NCI-H2081 (cell line): ENCODE measurements at regions not wholly inside any gene's neighbourhood (a gene's known extent, or its start where the extent isn't known, plus 50 kb on each side); places are given as distances from the start of the nearest gene placed in this dataset.

Experiments
- DNase-seq, 2 experiments: peaks; one replicate each; lab custom pipeline; 2025; lab: John Stamatoyannopoulos, UW

DNA sequence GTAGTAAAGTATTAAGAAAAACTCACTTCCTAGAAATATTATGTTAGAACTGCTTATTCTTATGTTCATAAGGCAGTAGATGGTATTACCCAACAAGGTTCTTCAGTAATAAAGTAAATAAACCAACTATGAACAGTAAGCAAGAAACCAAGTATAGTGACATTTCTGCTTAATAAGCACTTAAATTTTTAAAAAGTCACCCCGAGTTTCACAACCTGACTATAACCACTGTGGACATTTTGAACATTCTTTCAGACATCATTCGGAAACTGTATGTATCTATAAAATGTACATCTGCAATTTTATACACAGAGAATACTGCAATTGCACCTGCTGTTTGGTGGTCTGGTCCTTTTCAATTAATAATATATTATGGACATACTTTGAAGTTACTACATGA, 1073.6 kb downstream of the XPNPEP1 start:
- DNase-seq = no peak

DNA sequence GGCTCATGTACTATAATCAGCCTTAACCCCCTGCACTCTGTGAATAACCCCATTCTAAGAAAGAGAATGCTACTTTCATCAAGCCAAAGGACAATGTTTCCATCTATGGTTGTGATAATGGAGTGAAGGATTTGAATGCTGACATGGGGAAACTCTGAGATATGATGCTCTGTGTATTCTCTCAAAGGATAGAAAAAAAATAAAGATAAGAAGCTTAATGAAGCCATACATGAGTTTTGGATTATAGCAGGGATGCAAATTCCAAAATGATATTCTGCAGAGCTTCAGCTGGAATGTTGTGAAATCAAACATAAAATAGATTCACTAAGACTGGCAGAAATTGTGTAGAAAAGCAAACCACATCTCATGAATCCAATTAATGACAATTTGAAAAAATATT, 1074.1 kb downstream of the XPNPEP1 start:
- no peak for DNase-seq

DNA sequence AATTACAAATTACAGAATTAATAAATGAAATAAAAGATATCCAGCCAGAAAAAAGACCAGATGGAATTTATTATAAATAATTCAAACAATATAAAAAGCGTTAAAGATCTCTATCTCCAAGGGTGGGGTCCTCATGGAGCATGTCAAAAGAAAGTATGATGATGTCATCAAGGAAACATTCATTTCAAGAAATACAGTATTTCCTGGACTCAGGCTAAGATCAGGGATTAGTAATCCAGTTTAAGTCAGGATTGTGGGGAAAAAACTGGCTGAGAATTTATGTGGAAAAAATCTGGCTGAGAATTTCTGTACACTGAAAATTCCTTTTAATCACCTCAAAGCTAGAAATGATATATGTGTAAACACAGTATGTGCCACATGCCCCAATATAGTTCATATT, 1075.3 kb downstream of the XPNPEP1 start:
- no peak for DNase-seq

DNA sequence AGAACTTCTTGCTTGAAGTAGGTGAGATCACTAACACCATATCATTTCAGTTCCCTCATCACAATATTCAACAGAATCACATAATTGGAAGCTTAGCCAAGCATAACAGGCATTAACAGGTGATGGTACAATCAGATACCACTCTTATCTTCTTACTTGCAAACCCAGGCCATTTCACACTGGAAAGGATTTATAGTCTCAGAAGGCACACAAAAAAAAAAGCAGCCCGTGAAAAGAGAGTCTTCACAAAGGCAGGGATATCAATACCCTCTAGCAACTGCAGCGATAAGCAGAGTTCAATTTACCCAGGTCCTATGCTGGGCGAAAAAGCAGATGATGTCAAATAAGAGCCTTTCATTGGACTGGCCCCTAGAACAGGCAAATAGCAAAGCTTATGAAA, 1082.4 kb downstream of the XPNPEP1 start:
- no peak for DNase-seq

DNA sequence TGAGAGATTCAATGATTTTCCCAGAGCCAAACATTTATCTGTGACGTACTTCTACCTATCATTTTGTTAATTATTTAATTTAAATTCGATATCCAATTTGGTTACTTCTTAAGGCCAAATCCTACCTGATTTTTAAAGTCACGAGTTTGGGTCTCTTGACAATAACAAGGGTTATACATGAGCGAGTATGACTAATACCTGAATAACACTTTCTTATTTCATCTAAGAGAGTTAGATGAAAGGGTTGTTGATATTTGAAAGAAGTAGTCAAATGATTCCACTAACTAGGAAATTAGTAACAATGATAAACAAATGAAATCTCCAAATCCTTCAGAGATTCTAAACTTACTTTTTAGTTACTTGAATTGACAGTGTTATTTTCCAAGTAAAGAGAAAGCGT, 1086.9 kb downstream of the XPNPEP1 start:
- no peak for DNase-seq

DNA sequence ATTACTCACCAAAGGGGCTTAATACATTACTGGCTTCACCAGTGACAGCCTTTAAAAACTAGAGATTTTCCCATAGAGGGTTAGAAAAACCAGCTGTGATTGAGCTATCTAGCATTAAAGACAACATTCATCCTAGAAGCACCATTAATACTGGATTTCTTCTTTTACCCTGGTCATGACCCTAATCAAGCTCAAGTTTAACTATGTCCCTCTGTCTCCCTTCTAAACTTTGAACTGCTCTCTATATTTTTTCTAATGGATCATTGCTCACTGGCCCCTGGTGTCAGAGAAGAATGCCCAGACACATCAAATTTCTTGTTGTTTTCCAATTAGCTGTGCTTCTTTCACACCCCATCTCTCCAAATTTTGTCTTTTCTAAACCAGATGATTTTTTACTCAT, 1101.3 kb downstream of the XPNPEP1 start:
- DNase-seq = no peak

DNA sequence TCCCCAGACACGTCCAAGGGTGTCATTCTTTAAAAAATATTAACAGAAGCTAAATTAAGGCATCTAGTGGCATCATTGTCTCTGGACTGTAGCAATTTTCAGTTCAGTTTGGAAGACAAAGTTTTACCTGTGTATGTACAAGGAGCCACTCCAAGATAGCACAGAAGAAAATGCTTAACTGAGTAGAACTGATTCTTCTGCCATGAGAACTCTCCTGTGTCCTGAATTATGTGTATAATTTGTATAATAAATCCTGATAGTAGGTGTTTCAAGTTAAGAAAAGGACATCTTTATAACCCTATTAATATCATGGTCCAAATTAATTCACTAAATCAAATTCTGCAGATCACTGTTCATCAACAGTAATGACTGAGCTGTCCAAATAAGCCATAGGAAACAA, 1104.0 kb downstream of the XPNPEP1 start:
- DNase-seq = no peak

DNA sequence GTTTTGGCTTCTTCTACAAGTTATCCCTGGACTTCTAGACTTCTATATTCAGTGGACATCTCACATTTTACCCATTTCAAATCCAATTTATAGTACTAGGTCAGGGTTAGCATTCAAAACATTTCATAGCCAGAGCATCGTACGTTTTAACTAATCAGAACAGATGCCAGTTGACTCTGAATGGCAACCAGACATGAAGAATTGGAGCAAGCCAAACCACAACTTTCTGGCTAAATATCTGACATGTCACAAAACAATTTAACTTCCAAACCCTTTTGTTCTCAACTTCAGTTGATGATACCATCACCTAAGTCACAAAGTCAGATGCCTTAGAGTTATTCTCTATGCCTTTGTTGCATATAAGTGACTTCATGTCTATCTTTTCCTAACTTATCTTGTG, 1105.7 kb downstream of the XPNPEP1 start:
- DNase-seq = no peak

DNA sequence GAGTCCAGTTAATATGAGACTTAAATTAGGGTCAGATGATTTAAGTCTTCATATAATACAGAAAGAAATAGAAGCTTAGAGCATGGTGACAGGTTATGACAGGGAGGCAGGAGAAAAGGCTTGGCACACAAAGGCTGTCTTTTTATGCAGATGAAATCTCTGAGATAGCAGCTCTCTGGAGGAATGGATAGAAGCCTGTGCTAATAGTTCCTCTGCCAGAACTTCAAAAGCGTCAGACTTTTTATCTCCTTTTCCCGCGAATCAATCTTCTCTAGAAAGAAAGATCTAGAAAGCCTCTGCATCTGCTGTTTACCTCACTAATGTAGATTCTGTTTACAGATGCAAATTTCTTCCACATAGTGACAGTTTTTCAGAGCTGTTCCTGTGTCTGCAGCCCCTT, 1106.2 kb downstream of the XPNPEP1 start:
- DNase-seq = no peak

DNA sequence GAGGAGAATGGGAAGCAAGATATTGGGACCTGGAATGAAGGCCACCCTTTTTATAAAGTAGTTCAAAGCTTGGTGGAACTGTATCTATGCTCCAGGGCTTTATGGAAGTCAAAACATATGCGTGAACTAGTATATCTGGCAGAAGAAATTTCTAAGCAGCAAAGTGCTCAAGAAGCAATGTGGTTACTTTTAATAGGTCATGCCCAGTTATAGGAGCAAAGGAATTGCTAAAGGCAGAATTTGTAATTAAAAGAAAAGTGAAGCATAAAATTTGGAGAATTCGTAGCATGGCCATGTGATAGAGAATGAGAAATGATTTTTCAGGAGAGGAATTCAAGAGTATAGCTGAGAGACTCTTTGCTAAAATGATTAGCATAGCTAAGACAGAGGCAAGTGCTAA, 1110.4 kb downstream of the XPNPEP1 start:
- DNase-seq = no peak

DNA sequence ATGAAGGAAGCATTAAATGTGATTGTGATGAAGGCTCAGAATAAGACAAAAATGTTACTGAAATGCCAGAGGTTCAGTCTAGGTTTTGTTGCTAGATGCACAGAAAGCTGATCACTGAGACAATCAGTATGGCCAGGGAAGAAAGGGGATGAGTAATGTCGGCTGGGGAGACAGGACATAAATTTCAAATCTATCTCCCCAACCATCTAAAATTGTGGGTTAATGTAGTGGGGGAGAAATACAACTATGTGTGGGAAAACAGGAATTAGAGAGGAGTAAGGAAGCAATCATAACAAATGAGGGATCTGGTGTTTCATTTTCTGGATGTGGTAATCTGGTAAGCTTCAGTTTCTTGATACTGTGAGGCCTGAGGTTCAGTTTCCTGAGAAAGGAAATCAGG, 1111.0 kb downstream of the XPNPEP1 start:
- no peak for DNase-seq

DNA sequence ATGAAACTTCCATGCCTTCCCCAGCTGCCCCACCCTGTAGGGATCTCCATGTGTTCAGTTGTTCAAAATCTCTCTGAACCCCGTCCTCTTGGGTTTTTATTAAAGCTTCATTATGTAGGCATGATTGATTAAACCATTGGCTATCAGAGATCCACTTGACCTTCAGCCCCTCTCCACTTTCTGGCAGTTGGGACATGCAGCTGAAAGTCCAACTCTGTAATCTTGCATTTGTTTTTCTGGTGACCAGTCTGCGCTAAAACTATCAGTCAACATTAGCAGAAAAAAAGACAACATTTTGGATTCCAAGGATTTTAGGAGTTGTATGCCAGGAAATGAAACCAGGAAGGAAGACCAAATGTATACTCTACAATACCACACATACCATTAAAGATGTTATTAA, 1115.1 kb downstream of the XPNPEP1 start:
- no peak for DNase-seq

DNA sequence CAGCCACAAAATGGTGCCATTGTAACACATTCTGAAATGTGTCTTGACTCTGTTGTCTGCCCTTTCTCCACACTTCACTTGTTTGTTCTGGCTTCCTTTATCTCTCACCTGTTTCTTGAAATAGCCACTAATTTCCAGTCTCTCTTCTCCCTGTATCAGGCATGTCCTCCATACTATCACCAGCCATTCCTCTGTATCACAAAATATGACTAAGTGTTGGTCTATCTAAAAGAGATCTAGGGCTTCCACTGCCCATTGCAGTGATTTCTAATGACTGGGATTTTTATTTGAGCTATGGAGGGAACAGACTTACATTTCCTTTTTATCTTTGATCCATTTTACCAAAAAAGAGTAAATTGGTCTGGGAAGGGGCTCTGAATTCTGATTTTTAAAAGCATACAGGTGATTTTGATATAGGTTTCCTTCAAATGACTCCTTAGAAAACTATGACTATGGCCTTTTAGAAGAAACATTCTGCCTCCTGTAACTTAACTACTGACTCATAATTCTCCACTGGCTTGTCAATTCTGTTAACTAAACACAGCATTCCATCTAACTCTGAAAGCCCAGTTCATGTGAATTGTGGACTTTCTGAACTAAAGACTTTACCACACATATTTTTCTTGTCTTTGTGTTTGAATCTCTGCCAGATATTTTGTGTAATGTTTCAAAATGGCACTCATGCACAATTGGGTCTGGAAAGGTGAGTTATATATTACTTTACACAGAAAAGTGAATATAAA, 1121.4 kb downstream of the XPNPEP1 start:
- DNase-seq = no peak

DNA sequence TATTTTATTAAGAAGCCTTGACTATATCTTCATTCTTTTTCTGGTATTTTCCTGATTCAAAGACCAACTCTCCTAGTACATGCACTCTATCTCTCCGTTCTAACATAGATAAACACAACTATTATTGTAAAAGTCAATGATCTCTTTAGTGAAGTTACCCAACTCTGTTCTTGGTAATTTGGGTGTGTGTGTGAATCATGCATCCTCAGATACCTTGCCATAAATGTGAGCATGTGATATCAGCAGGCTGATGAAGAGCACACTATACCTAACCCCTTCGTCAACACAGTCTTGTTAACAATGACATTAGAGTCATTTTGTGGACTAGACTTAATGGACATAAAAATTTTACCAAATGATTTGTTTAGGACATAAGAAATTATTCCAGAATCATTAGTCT, 1122.1 kb downstream of the XPNPEP1 start:
- no peak for DNase-seq

DNA sequence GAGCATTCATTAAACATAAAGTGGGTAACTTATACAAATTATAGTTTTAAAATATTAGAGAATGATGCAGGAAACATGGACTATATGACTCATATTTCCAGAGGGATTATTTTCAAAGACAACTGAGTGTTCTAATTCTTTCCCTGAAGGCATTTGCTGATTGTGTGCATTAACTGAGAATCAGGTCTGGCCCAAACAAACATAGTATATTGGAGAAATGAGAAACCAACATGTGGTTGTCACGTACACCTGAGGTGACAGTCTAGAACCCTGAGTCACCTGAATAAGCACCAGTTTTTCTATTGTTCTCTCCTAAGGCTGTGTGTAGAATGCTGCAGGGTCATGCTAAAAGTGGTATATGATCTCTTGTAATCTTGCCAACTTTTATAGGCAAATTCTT, 1125.7 kb downstream of the XPNPEP1 start:
- DNase-seq = no peak

DNA sequence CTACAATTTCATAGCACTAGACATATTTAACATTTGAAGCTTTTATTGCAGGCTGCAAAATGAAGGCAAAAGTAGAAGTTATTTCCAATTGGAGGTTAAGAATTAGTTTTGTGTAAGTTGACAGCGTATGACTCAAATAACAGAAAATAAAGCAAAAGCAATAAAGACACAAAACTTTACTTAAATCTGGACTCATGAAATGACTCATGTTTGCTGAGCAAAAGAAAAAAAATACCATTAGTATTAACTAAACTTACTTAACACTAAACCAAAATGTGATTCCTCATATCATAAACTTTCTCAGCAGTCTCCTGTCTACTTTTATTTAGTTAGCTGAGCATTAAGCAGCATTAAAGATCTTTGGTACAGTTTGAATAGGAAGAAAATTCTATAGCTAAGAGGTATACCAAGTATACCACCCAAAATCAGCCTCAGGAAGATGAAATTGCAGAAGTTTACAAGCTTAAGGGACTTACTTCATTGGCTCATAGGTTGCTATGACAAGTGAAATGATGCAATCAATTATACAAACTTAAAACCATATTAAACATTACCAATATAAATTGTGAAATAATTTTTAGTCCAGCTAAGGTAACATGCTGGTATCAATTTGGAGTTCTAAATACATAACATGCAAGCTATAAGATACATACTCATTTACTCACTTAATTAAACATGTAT, 1131.4 kb downstream of the XPNPEP1 start:
- DNase-seq = no peak

DNA sequence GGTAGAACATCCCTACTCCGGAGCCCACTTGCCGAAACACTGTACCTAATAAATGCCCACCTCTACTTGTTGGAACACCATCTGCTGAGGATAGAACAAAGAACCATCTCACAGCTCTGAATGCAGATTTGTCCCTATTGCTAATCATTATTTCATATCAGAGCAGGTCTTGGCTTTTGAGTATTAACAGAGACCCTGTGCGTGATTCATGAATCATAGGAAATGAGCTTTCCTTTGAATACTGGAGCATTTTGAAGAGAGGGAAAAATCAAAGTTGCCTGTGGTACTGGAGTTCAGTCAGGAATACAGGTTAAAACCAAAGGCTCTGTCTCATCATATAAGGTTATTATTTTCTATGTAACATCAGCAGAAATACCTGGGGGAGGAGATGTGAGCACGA, 1132.3 kb downstream of the XPNPEP1 start:
- no peak for DNase-seq

DNA sequence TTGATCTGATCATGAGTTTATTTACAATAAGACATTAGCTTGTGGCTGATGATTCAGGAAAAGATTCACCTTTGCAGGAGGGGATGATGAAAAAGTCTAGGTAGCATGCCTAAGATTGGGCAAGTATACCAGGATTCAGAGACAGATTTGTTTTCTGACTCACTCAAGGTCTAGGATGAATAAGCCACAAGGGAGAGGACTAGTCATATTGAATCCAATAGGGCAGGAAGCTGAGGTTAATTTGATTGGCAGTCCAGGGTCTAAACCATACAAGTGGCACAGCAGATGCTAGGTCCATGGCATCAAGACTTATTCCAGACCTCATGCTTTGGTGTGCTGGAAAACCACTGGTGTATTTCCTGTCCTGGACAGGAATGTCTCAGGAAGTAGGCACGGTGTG, 1133.4 kb downstream of the XPNPEP1 start:
- DNase-seq = no peak

DNA sequence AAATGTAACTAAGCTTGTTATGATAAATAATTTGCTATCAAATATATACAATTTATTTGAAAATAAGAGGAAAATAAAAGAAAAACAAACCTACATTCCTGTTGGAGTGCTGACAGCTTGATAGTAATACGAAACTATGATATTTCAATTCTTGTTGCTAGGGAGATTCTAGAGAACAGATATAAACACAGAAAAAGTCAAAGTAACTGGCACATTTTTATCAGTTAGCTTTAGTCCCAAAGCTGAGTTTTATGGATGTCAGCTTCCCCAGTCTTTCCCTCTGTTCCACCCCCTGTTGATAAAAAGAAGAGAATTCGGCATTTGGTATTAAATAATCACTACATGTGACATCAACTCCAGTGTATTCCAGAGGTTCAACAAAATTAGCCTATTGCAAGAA, 1134.0 kb downstream of the XPNPEP1 start:
- no peak for DNase-seq

DNA sequence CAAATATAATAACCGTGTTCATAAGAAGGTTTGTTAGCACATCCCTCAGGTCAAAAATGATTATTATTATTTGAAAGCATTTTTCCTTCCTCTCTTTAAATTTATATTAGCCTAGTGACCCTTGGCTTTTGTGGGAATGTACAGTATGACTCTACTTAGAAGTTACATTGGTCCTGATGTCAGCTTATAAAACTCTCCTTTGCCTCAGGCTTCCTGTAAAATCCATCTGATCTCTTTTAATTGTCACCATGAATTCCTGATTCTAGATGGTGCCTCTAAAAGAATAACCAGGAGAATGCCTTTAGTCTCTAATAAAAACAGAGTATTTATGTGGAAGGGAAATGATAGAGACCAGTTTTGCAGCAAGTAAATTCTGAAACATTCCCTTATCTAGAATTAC, 1134.4 kb downstream of the XPNPEP1 start:
- no peak for DNase-seq

DNA sequence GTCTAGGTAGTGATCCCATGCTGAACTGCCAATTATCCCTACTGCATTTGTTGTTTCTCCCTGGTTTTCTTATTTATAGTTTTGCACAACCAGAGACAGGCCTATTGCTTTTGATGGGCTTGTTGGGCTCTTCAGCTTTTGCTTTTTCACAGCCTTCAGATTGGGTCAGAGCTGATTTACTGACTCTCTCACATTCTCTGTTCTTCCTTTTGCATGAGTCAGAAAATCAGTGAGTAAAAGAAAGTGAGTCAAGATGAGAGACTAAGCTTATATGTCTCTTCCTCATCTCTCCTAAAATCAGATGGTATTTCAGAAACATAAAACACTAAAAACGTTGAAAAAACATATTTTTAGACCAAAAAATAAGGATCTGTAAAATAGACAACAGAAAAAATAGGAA, 1135.4 kb downstream of the XPNPEP1 start:
- no peak for DNase-seq

DNA sequence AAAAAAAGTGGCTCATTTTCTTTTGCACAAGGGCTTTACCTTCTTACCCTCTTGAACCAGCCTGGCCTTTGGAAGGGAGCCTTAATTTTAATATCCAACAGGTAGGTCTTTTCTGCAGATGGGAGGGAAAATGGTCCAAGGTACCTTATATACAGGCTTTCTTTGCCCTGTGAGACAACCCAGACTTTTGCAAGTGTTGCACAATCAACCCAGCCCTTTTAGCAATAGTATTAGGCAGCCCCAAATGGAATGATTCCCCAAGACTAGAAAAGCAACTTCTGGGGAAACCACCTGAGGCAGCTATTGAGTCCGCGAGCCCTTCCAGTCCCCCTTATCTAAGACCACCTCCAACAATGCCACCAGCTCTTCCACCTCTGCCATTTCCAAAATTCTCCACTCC, 1138.3 kb downstream of the XPNPEP1 start:
- DNase-seq = no peak

DNA sequence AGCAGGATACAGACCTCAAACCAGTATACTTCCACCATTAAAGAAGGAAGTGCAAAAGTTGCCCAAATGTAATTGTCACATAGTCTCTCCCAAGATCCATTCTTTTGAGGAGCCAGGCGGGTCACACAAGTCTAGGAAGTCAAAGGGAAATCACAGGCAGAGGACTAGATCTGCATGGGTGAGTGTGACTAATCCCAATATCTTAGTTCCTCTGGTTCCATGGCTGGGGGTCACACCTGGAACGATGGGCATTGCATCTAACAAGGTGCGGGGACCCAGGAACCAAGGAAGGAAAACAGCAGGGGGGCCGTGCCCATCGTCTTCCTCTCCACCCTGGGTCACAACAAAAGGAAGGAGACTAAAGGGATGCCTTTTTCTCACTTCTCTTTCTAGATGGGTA, 1138.8 kb downstream of the XPNPEP1 start:
- DNase-seq = no peak

DNA sequence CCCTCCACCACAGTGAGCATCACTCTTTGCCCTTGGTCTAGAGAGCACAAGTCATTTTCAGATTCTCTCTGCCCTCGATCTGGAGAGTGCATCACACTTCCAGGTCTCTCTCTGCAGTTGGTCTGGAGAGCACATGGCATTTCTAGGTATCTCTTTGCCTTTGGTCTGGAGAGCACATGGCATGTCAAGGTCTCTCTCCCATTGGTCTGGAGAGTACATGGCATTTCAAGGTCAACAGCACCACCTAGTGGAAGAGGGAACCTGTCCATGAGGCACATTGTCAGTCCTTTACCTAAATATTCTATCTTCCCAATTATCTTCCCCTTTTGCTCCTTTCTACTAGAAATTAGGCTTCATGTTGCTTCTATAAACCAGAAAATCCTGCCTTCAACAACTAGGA, 1139.4 kb downstream of the XPNPEP1 start:
- DNase-seq = no peak
